HepG2 (cell line): ENCODE measurements at regions not wholly inside any gene's neighbourhood (a gene's known extent, or its start where the extent isn't known, plus 50 kb on each side); places are given as distances from the start of the nearest gene placed in this dataset.
A peak's percentile ranks its signal among the peaks of the same experiment; 100 is the strongest.

Source experiments
- ATAC-seq: fragments of 200-7000 bp; cut with Tn5 transposase; 3 replicates; pipeline ENCODE4 v1.9.1; 2020; ENCODE audit warnings: mild to moderate bottlenecking, moderate library complexity
- BruUV-seq: library from RNA; stranded (reverse); fragments of 400-500 nt; replicated peaks from 2 replicates; lab custom pipeline; 2021; lab: Mats Ljungman, UMichigan
- CTCF ChIA-PET: fragments of 300-600 bp; formaldehyde crosslinking; extraction: SDS; loops from one replicate; lab custom pipeline; 2021; ENCODE audit warnings: low total read pairs, inconsistent platforms, low intra/inter-chr PET ratio; lab: Yijun Ruan, JAX
- POLR2A ChIA-PET: fragments of 350-600 bp; sonication (Branson Sonifier 250); formaldehyde crosslinking; loops from one replicate; lab custom pipeline; 2020; ENCODE audit warnings: antibody characterized with exemption, inconsistent platforms; lab: Yijun Ruan, JAX
- DNase-seq: peaks from one replicate; pipeline ENCODE4 v3.0.0-alpha.2; 2015; ENCODE audit warnings: low spot score
- FAIRE-seq: peaks from 3 replicates; lab custom pipeline; 2011; peaks lifted over from hg19 to GRCh38; lab: Jason Lieb, UNC
- H2AFZ ChIP-seq: one replicate; pipeline ENCODE4 v1.6.1; 2011; ENCODE audit warnings: low read length, inconsistent platforms
- H3K27ac ChIP-seq: fragments of 300-600 bp; 3 replicates; pipeline ENCODE4 v1.8.0; 2011; ENCODE audit warnings: mixed run types, mild to moderate bottlenecking, mixed read lengths, low read length, inconsistent platforms; ENCODE audit not compliant: insufficient read depth; ENCODE audit errors: extremely low read length
- H3K27me3 ChIP-seq, 2 experiments: fragments of 200-600 bp in 1 of 2; 2 replicates in 1 of 2; 3 replicates in 1 of 2; pipeline versions ENCODE4 v1.6.0 to v1.8.0; 2011; ENCODE audit warnings: low read length in 2 of 2, mild to moderate bottlenecking in 2 of 2, moderate library complexity in 2 of 2, inconsistent platforms in 1 of 2; ENCODE audit not compliant: insufficient read depth in 2 of 2, control insufficient read depth in 1 of 2
- H3K36me3 ChIP-seq, 2 experiments: fragments of 200-600 bp in 1 of 2; replicated peaks in 1 of 2; 2 replicates in 1 of 2; 3 replicates in 1 of 2; pipeline versions ENCODE4 v1.5.1 to v1.8.0; 2011; ENCODE audit warnings: low read length in 2 of 2, inconsistent platforms in 1 of 2; ENCODE audit not compliant: insufficient read depth in 2 of 2, control insufficient read depth in 1 of 2
- H3K4me1 ChIP-seq: 2 replicates; pipeline ENCODE4 v1.5.1; 2012; ENCODE audit warnings: low read length, inconsistent platforms; ENCODE audit not compliant: insufficient read depth
- H3K4me2 ChIP-seq: 2 replicates; pipeline ENCODE4 v1.6.0; 2011; ENCODE audit warnings: low read depth, low read length, inconsistent platforms
- H3K4me3 ChIP-seq, 3 experiments: fragments of 200-600 bp in 1 of 3; sonication (generic), shearing (Covaris generic) in 1 of 3; replicated peaks in 1 of 3; 2 replicates each; pipeline ENCODE4 v1.5.1; 2011 to 2016; ENCODE audit warnings: low read length in 3 of 3, inconsistent platforms in 2 of 3, low read depth in 2 of 3, mild to moderate bottlenecking in 2 of 3, control low read depth in 1 of 3, mixed read lengths in 1 of 3; ENCODE audit not compliant: insufficient read depth in 1 of 3
- H3K79me2 ChIP-seq: one replicate; pipeline ENCODE4 v1.6.1; 2011; ENCODE audit warnings: low read length, inconsistent platforms; ENCODE audit not compliant: insufficient read depth
- H3K9ac ChIP-seq: 2 replicates; pipeline ENCODE4 v1.6.0; 2011; ENCODE audit warnings: mild to moderate bottlenecking, low read depth, low read length, inconsistent platforms; ENCODE audit not compliant: insufficient read depth
- H3K9me3 ChIP-seq: 2 replicates; pipeline ENCODE4 v1.5.1; 2012; ENCODE audit warnings: mild to moderate bottlenecking, low read length
- H4K20me1 ChIP-seq: 2 replicates; pipeline ENCODE4 v1.6.0; 2011; ENCODE audit warnings: inconsistent platforms, mild to moderate bottlenecking, low read length, moderate library complexity; ENCODE audit not compliant: insufficient read depth
- ATF7 ChIP-seq, 2 experiments: fragments of 450-650 bp in 1 of 2; sonication (generic) in 1 of 2; formaldehyde crosslinking in 1 of 2; IDR thresholded peaks; 2 replicates each; pipeline versions ENCODE4 v1.4.0 to v1.6.1; 2016 to 2020; ENCODE audit warnings: antibody characterized with exemption in 1 of 2, mild to moderate bottlenecking in 1 of 2, missing genetic modification reagents in 1 of 2
- CEBPB ChIP-seq: IDR thresholded peaks from 2 replicates; pipeline ENCODE4 v1.6.1; 2011; ENCODE audit warnings: low read depth, low read length, improper control_type of control experiment, borderline replicate concordance
- CREB1 ChIP-seq, 2 experiments: fragments of 450-650 bp in 1 of 2; IDR thresholded peaks; 2 replicates each; pipeline ENCODE4 v1.6.1; 2016 to 2017; ENCODE audit warnings: control low read depth in 1 of 2, mild to moderate bottlenecking in 1 of 2, missing compliant biosample characterization in 1 of 2, missing genetic modification characterization in 1 of 2
- ZNF629 ChIP-seq: sonication (generic); formaldehyde crosslinking; conservative IDR thresholded peaks from 2 replicates; pipeline ENCODE4 v1.5.0; 2020; ENCODE audit warnings: missing genetic modification reagents
- WGBS: methylation state at CpG from one replicate; pipeline ENCODE4 v1.1.6; 2017; ENCODE audit warnings: low lambda C conversion rate; 5-methylcytosine and 5-hydroxymethylcytosine counted together
- in situ Hi-C: cut with HindIII; loops from 2 replicates; pipeline ENCODE4 v1.10.0; 2017; ENCODE audit warnings: low pct_unique_long_range_greater_than_20kb; ENCODE audit not compliant: extremely low pct_ligation_motif_present
- intact Hi-C: fragments of 100-400 bp; cut with micrococcal nuclease; formaldehyde crosslinking; loops from one replicate; pipeline ENCODE4 v1.10.0; 2022; ENCODE audit not compliant: unreplicated experiment
- TF ChIP-seq, protein P1 (sequence below): sonication (generic); formaldehyde crosslinking; IDR thresholded peaks from 2 replicates; pipeline ENCODE4 v1.5.0; 2020; ENCODE audit warnings: missing genetic modification reagents

DNA sequence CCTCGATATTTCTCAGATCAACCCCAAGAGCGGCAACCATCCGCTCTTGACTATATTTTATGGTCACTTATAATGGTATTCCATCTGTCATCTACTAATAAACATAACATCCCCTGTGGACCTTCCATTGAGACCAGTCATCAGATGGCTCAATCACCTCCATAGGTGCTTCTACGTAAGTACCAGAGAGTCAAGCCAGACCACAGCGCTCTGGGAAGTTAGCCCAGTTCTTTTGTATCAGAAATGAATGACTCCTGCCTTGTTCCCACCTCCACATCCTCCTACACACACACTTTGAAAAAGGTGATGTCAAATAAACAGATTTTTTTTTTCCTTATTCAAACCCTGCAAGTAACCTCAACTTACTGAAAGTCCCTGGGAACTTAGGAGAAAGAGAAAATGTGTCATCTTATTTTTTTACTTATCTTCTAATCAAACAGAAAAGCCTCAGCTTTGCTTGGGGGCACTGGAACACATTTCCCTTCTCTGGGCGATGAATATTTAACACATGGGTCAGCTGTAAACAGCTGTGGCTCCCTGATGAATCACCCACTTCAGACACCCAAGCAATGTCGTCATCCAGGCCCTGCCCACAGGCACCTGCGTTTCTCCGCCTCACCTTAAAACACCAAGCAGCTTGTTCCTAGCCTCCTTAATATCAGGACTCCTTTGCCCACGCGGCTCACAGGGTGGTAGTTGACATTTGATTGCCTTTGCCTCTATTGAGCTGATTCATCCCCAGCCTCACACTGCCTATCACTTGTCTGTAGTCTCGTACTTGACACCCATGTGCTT is 121.4 kb upstream of the LY86 start:
- in situ Hi-C loops = no loop called here
- TF ChIP-seq ZNF629 (CRISPR knock-in tag) = no peak
- TF ChIP-seq ATF7 (IDR thresholded peaks at IDR 0.05) = peak; percentile 43; the same call in 1 of the 2 replicates
- no peak for TF ChIP-seq ATF7 (CRISPR knock-in tag; IDR thresholded peaks at IDR 0.05)
- peak; percentile 11; the same call in 1 of the 2 replicates for TF ChIP-seq CREB1 (IDR thresholded peaks at IDR 0.05)
- TF ChIP-seq CREB1 (CRISPR knock-in tag; IDR thresholded peaks at IDR 0.05) = no peak
- Histone ChIP-seq H3K4me3 (no peak overlapping the region), H3K9ac (no peak overlapping the region), H3K36me3 (no peaks in the 10 kb centered on the region), H3K79me2 (no peaks in the 10 kb centered on the region), H4K20me1 (no peaks in the 10 kb centered on the region), H3K27me3 (peaks cover 0 to 14% of the 10 kb centered on the region in 2 experiments; a peak in 1 of 5 replicates), H2AFZ (no peak overlapping the region), H3K9me3 (no peaks in the 10 kb centered on the region), H3K27ac (no peak overlapping the region), H3K4me1 (no peaks in the 10 kb centered on the region), H3K4me2 (no peak overlapping the region)
- BruUV-seq = no TSS peak
- ChIA-PET POLR2A (no interaction called here), CTCF (no interaction called here)
- no peak for ATAC-seq
- DNase-seq = no peak
- FAIRE-seq = no peak
- intact Hi-C loops = no loop called here
- WGBS = 31% methylated on average over 12 of the region's 12 CpGs

- Histone ChIP-seq H3K27ac (no peak overlapping the region), H3K27me3 (peaks cover 0 to 11% of the 10 kb centered on the region in 2 experiments; a peak in 1 of 5 replicates), H3K4me3 (no peak overlapping the region), H2AFZ (no peak overlapping the region), H3K4me2 (no peak overlapping the region), H4K20me1 (no peaks in the 10 kb centered on the region), H3K79me2 (no peaks in the 10 kb centered on the region), H3K36me3 (no peaks in the 10 kb centered on the region), H3K4me1 (no peaks in the 10 kb centered on the region), H3K9me3 (no peaks in the 10 kb centered on the region), H3K9ac (no peak overlapping the region)
- FAIRE-seq (no peak), ATAC-seq (no peak), DNase-seq (no peak)
- in situ Hi-C loops = no loop called here
- CTCF ChIA-PET = no interaction called here
- TF ChIP-seq, protein P1, sequence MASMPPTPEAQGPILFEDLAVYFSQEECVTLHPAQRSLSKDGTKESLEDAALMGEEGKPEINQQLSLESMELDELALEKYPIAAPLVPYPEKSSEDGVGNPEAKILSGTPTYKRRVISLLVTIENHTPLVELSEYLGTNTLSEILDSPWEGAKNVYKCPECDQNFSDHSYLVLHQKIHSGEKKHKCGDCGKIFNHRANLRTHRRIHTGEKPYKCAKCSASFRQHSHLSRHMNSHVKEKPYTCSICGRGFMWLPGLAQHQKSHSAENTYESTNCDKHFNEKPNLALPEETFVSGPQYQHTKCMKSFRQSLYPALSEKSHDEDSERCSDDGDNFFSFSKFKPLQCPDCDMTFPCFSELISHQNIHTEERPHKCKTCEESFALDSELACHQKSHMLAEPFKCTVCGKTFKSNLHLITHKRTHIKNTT (CRISPR knock-in tag) = no peak
- TF ChIP-seq CEBPB = peak; percentile 42; the same call in 1 of the 2 replicates
- 5% methylated on average over 8 of the region's 8 CpGs for WGBS
- POLR2A ChIA-PET = no interaction called here
- BruUV-seq = no TSS peak
- intact Hi-C loops = no loop called here
Measured at GRCh38 chr6:6469074-6469473, 119.4 kb upstream of the LY86 start.
